ENCODE measurements at regions not wholly inside any gene's neighbourhood (a gene's known extent, or its start where the extent isn't known, plus 50 kb on each side); places are given as distances from the start of the nearest gene placed in this dataset.

DNA sequence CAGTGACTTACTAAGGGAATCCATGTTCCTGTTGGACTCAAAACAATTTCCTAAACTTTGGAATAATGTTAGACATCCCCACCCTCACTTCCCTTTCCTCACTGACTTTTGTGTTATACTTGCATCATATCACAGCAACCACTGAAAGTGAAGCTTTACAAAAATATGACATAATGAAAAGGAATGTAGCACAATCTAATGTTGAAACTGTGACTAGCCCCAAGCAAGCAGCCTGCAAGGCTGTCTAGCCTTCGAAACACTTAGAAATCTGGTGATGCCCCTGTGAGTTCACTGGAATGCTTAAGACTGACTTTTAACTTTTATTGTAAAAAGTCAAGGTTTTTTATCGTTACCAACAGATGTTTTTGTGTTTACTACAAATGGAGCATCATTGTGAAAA lies 203.7 kb upstream of the ZNF385D start:
- TF ChIP-seq POLR2A (IDR thresholded peaks at IDR 0.05; ENCODE audit: control extremely low read depth in 1 of 2, low read depth in 2 of 2, low read length in 2 of 2) (no peak), ZNF274 (IDR thresholded peaks at IDR 0.05; ENCODE audit: borderline replicate concordance, extremely low read depth, low read length) (no peak), BACH1 (IDR thresholded peaks at IDR 0.05; ENCODE audit: low read length) (no peak), RAD21 (IDR thresholded peaks at IDR 0.05 in 1 of 2, conservative IDR thresholded peaks at IDR 0.05 in 1 of 2; ENCODE audit: low read depth in 2 of 2, low read length in 2 of 2) (no peak), NRF1 (IDR thresholded peaks at IDR 0.05; ENCODE audit: low read depth, low read length) (no peak)
- TF ChIP-seq, protein P1, sequence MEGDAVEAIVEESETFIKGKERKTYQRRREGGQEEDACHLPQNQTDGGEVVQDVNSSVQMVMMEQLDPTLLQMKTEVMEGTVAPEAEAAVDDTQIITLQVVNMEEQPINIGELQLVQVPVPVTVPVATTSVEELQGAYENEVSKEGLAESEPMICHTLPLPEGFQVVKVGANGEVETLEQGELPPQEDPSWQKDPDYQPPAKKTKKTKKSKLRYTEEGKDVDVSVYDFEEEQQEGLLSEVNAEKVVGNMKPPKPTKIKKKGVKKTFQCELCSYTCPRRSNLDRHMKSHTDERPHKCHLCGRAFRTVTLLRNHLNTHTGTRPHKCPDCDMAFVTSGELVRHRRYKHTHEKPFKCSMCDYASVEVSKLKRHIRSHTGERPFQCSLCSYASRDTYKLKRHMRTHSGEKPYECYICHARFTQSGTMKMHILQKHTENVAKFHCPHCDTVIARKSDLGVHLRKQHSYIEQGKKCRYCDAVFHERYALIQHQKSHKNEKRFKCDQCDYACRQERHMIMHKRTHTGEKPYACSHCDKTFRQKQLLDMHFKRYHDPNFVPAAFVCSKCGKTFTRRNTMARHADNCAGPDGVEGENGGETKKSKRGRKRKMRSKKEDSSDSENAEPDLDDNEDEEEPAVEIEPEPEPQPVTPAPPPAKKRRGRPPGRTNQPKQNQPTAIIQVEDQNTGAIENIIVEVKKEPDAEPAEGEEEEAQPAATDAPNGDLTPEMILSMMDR (IDR thresholded peaks at IDR 0.05; ENCODE audit: control extremely low read depth in 1 of 3, insufficient read depth in 1 of 3, low read depth in 1 of 3, low read length in 3 of 3): no peak
- TF ChIP-seq, protein P2, sequence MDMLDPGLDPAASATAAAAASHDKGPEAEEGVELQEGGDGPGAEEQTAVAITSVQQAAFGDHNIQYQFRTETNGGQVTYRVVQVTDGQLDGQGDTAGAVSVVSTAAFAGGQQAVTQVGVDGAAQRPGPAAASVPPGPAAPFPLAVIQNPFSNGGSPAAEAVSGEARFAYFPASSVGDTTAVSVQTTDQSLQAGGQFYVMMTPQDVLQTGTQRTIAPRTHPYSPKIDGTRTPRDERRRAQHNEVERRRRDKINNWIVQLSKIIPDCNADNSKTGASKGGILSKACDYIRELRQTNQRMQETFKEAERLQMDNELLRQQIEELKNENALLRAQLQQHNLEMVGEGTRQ (IDR thresholded peaks at IDR 0.05; ENCODE audit: low read length): no peak

Measured in H1 (cell line).